ENCODE measurements at regions not wholly inside any gene's neighbourhood (a gene's known extent, or its start where the extent isn't known, plus 50 kb on each side); places are given as distances from the start of the nearest gene placed in this dataset.

- Mint-ChIP-seq H3K36me3 (ENCODE audit: low read depth) (no peaks in the 10 kb centered on the region), H3K4me1 (no peaks in the 10 kb centered on the region), H3K27ac (no peak overlapping the region), H3K4me3 (no peak overlapping the region), H3K27me3 (no peaks in the 10 kb centered on the region), H3K9me3 (peaks cover 4% of the 10 kb centered on the region)
- DNase-seq, result no peak
- ChIA-PET CTCF (no interaction called here), POLR2A (no interaction called here)
Observed at GRCh38 chr1:95728841-95729240, 494.8 kb downstream of the RWDD3 start.

- H3K27ac Mint-ChIP-seq, result no peak overlapping the region
- H3K4me3 Mint-ChIP-seq, result no peak overlapping the region
- H3K9me3 Mint-ChIP-seq, result peaks cover 4% of the 10 kb centered on the region
- H3K4me1 Mint-ChIP-seq, result no peaks in the 10 kb centered on the region
- POLR2A ChIA-PET, result no interaction called here
- DNase-seq, result no peak
- CTCF ChIA-PET, result no interaction called here
- no peaks in the 10 kb centered on the region for H3K27me3 Mint-ChIP-seq
- no peaks in the 10 kb centered on the region for H3K36me3 Mint-ChIP-seq (ENCODE audit: low read depth)
Observed at GRCh38 chr1:95730986-95731385, 497.0 kb downstream of the RWDD3 start.

GRCh38 chr1:95731466-95731865 is 497.5 kb downstream of the RWDD3 start:
- Mint-ChIP-seq H3K27me3 (no peaks in the 10 kb centered on the region), H3K36me3 (ENCODE audit: low read depth) (no peaks in the 10 kb centered on the region), H3K9me3 (peaks cover 4% of the 10 kb centered on the region), H3K27ac (no peak overlapping the region), H3K4me3 (no peak overlapping the region), H3K4me1 (no peaks in the 10 kb centered on the region)
- POLR2A ChIA-PET, result no interaction called here
- no peak for DNase-seq
- CTCF ChIA-PET, result no interaction called here

- CTCF ChIA-PET, result no interaction called here
- Mint-ChIP-seq H3K4me3 (no peak overlapping the region), H3K27me3 (no peaks in the 10 kb centered on the region), H3K36me3 (ENCODE audit: low read depth) (no peaks in the 10 kb centered on the region), H3K27ac (no peak overlapping the region), H3K9me3 (peaks cover 4% of the 10 kb centered on the region), H3K4me1 (no peaks in the 10 kb centered on the region)
- POLR2A ChIA-PET, result no interaction called here
- DNase-seq, result no peak
Observed at GRCh38 chr1:95733031-95733430, 499.0 kb downstream of the RWDD3 start.

- ChIA-PET POLR2A (no interaction called here), CTCF (no interaction called here)
- Mint-ChIP-seq H3K4me1 (no peaks in the 10 kb centered on the region), H3K4me3 (no peak overlapping the region), H3K27ac (no peak overlapping the region), H3K9me3 (peaks cover 4% of the 10 kb centered on the region), H3K27me3 (no peaks in the 10 kb centered on the region), H3K36me3 (ENCODE audit: low read depth) (no peaks in the 10 kb centered on the region)
- DNase-seq, result no peak
Observed at GRCh38 chr1:95733671-95734070, 499.7 kb downstream of the RWDD3 start.

- POLR2A ChIA-PET, result no interaction called here
- H3K36me3 Mint-ChIP-seq (ENCODE audit: low read depth), result no peaks in the 10 kb centered on the region
- CTCF ChIA-PET, result no interaction called here
- peaks cover 4% of the 10 kb centered on the region for H3K9me3 Mint-ChIP-seq
- DNase-seq, result no peak
- H3K4me3 Mint-ChIP-seq, result no peak overlapping the region
- no peaks in the 10 kb centered on the region for H3K27me3 Mint-ChIP-seq
- H3K27ac Mint-ChIP-seq, result no peak overlapping the region
- no peaks in the 10 kb centered on the region for H3K4me1 Mint-ChIP-seq
Observed at GRCh38 chr1:95734560-95734959, 500.6 kb downstream of the RWDD3 start.

- Mint-ChIP-seq H3K9me3 (peaks cover 2% of the 10 kb centered on the region), H3K4me1 (no peaks in the 10 kb centered on the region), H3K36me3 (ENCODE audit: low read depth) (no peaks in the 10 kb centered on the region), H3K27ac (no peak overlapping the region), H3K27me3 (no peaks in the 10 kb centered on the region), H3K4me3 (no peak overlapping the region)
- POLR2A ChIA-PET, result no interaction called here
- CTCF ChIA-PET, result no interaction called here
- no peak for DNase-seq
Observed at GRCh38 chr1:95742591-95743089, 508.6 kb downstream of the RWDD3 start.

GRCh38 chr1:95744731-95745130 is 510.7 kb downstream of the RWDD3 start:
- peaks cover 2% of the 10 kb centered on the region for H3K9me3 Mint-ChIP-seq
- H3K27ac Mint-ChIP-seq, result no peak overlapping the region
- DNase-seq, result no peak
- CTCF ChIA-PET, result no interaction called here
- no peaks in the 10 kb centered on the region for H3K4me1 Mint-ChIP-seq
- POLR2A ChIA-PET, result no interaction called here
- no peak overlapping the region for H3K4me3 Mint-ChIP-seq
- H3K36me3 Mint-ChIP-seq (ENCODE audit: low read depth), result no peaks in the 10 kb centered on the region
- no peaks in the 10 kb centered on the region for H3K27me3 Mint-ChIP-seq

- Mint-ChIP-seq H3K36me3 (ENCODE audit: low read depth) (no peaks in the 10 kb centered on the region), H3K27ac (no peak overlapping the region), H3K27me3 (no peaks in the 10 kb centered on the region), H3K9me3 (peaks cover 12% of the 10 kb centered on the region), H3K4me3 (no peak overlapping the region), H3K4me1 (no peaks in the 10 kb centered on the region)
- DNase-seq, result no peak
- ChIA-PET CTCF (no interaction called here), POLR2A (no interaction called here)
Observed at GRCh38 chr1:95752515-95753381, 518.7 kb downstream of the RWDD3 start.

GRCh38 chr1:95753382-95754016 is 519.5 kb downstream of the RWDD3 start:
- Mint-ChIP-seq H3K36me3 (ENCODE audit: low read depth) (no peaks in the 10 kb centered on the region), H3K9me3 (peaks cover 12% of the 10 kb centered on the region), H3K27me3 (no peaks in the 10 kb centered on the region), H3K4me1 (no peaks in the 10 kb centered on the region), H3K27ac (no peak overlapping the region), H3K4me3 (no peak overlapping the region)
- CTCF ChIA-PET, result no interaction called here
- POLR2A ChIA-PET, result no interaction called here
- DNase-seq, result no peak

- Mint-ChIP-seq H3K27me3 (no peaks in the 10 kb centered on the region), H3K4me1 (no peaks in the 10 kb centered on the region), H3K27ac (no peak overlapping the region), H3K4me3 (no peak overlapping the region), H3K9me3 (peaks cover 12% of the 10 kb centered on the region), H3K36me3 (ENCODE audit: low read depth) (no peaks in the 10 kb centered on the region)
- POLR2A ChIA-PET, result no interaction called here
- DNase-seq, result no peak
- CTCF ChIA-PET, result interaction anchor here (0.7 kb wide), 1 partner anchor 12 kb away, joined by 3 read pairs; no protein-coding TSS in a partner anchor
Observed at GRCh38 chr1:95754412-95754811, 520.4 kb downstream of the RWDD3 start.

- Mint-ChIP-seq H3K9me3 (peaks cover 8% of the 10 kb centered on the region), H3K4me3 (no peak overlapping the region), H3K27ac (no peak overlapping the region), H3K27me3 (no peaks in the 10 kb centered on the region), H3K4me1 (no peaks in the 10 kb centered on the region), H3K36me3 (ENCODE audit: low read depth) (no peaks in the 10 kb centered on the region)
- ChIA-PET CTCF (interaction anchor here (0.6 kb wide), 1 partner anchor 12 kb away, joined by 3 read pairs; no protein-coding TSS in a partner anchor), POLR2A (no interaction called here)
- DNase-seq, result no peak
Observed at GRCh38 chr1:95766036-95766435, 532.0 kb downstream of the RWDD3 start.

- peaks cover 4% of the 10 kb centered on the region for H3K9me3 Mint-ChIP-seq
- H3K27ac Mint-ChIP-seq, result no peak overlapping the region
- H3K27me3 Mint-ChIP-seq, result no peaks in the 10 kb centered on the region
- no peak overlapping the region for H3K4me3 Mint-ChIP-seq
- CTCF ChIA-PET, result no interaction called here
- POLR2A ChIA-PET, result no interaction called here
- H3K36me3 Mint-ChIP-seq (ENCODE audit: low read depth), result no peaks in the 10 kb centered on the region
- no peaks in the 10 kb centered on the region for H3K4me1 Mint-ChIP-seq
- DNase-seq, result no peak
Observed at GRCh38 chr1:95770581-95770980, 536.6 kb downstream of the RWDD3 start.

- DNase-seq, result no peak
- POLR2A ChIA-PET, result no interaction called here
- CTCF ChIA-PET, result no interaction called here
- H3K27ac Mint-ChIP-seq, result no peak overlapping the region
- no peaks in the 10 kb centered on the region for H3K27me3 Mint-ChIP-seq
- H3K4me3 Mint-ChIP-seq, result no peak overlapping the region
- H3K4me1 Mint-ChIP-seq, result no peaks in the 10 kb centered on the region
- H3K9me3 Mint-ChIP-seq, result peaks cover 9% of the 10 kb centered on the region
- no peaks in the 10 kb centered on the region for H3K36me3 Mint-ChIP-seq (ENCODE audit: low read depth)
Observed at GRCh38 chr1:95778217-95778616, 544.2 kb downstream of the RWDD3 start.
